ENCODE measurements at regions not wholly inside any gene's neighbourhood (a gene's known extent, or its start where the extent isn't known, plus 50 kb on each side); places are given as distances from the start of the nearest gene placed in this dataset.

- H3K4me1 ChIP-seq (ENCODE audit: control insufficient read depth, insufficient read depth, low read length), result no peaks in the 10 kb centered on the region
- H3K9ac ChIP-seq (ENCODE audit: low read length in 2 of 2), result no peak overlapping the region
- H3K4me3 ChIP-seq (ENCODE audit: low read length in 2 of 2), result no peak overlapping the region
- H3K9me3 ChIP-seq (ENCODE audit: control insufficient read depth in 2 of 2, low read length in 2 of 2), result no peaks in the 10 kb centered on the region
- H3K36me3 ChIP-seq (ENCODE audit: control insufficient read depth in 2 of 2, insufficient read depth in 2 of 2, low read length in 2 of 2), result no peaks in the 10 kb centered on the region
- no peak overlapping the region for H3K27ac ChIP-seq (ENCODE audit: low read length)
- H3K27me3 ChIP-seq (ENCODE audit: control insufficient read depth in 1 of 2, insufficient read depth in 2 of 2, low read length in 2 of 2), result no peaks in the 10 kb centered on the region
Observed at GRCh38 chr4:81773557-81773956, 301.9 kb upstream of the RASGEF1B start.

GRCh38 chr4:81771721-81772120, 300.0 kb upstream of the RASGEF1B start:
- Histone ChIP-seq H3K9me3 (ENCODE audit: control insufficient read depth in 2 of 2, low read length in 2 of 2) (no peaks in the 10 kb centered on the region), H3K4me1 (ENCODE audit: control insufficient read depth, insufficient read depth, low read length) (no peaks in the 10 kb centered on the region), H3K27me3 (ENCODE audit: control insufficient read depth in 1 of 2, insufficient read depth in 2 of 2, low read length in 2 of 2) (no peaks in the 10 kb centered on the region)

GRCh38 chr4:81769244-81769643, 297.5 kb upstream of the RASGEF1B start:
- H3K4me1 ChIP-seq (ENCODE audit: control insufficient read depth, insufficient read depth, low read length), result no peaks in the 10 kb centered on the region
- H3K36me3 ChIP-seq (ENCODE audit: control insufficient read depth in 2 of 2, insufficient read depth in 2 of 2, low read length in 2 of 2), result no peaks in the 10 kb centered on the region
- H3K9ac ChIP-seq (ENCODE audit: low read length in 2 of 2), result no peak overlapping the region
- H3K9me3 ChIP-seq (ENCODE audit: control insufficient read depth in 2 of 2, low read length in 2 of 2), result no peaks in the 10 kb centered on the region
- H3K27me3 ChIP-seq (ENCODE audit: control insufficient read depth in 1 of 2, insufficient read depth in 2 of 2, low read length in 2 of 2), result no peaks in the 10 kb centered on the region
- no peak overlapping the region for H3K4me3 ChIP-seq (ENCODE audit: low read length in 2 of 2)
- H3K27ac ChIP-seq (ENCODE audit: low read length), result no peak overlapping the region

More at GRCh38 chr4:81771721-81772120, 300.0 kb upstream of the RASGEF1B start:
- no peak overlapping the region for H3K4me3 ChIP-seq (ENCODE audit: low read length in 2 of 2)
- H3K36me3 ChIP-seq (ENCODE audit: control insufficient read depth in 2 of 2, insufficient read depth in 2 of 2, low read length in 2 of 2), result no peaks in the 10 kb centered on the region
- H3K27ac ChIP-seq (ENCODE audit: low read length), result no peak overlapping the region
- no peak overlapping the region for H3K9ac ChIP-seq (ENCODE audit: low read length in 2 of 2)

DNA sequence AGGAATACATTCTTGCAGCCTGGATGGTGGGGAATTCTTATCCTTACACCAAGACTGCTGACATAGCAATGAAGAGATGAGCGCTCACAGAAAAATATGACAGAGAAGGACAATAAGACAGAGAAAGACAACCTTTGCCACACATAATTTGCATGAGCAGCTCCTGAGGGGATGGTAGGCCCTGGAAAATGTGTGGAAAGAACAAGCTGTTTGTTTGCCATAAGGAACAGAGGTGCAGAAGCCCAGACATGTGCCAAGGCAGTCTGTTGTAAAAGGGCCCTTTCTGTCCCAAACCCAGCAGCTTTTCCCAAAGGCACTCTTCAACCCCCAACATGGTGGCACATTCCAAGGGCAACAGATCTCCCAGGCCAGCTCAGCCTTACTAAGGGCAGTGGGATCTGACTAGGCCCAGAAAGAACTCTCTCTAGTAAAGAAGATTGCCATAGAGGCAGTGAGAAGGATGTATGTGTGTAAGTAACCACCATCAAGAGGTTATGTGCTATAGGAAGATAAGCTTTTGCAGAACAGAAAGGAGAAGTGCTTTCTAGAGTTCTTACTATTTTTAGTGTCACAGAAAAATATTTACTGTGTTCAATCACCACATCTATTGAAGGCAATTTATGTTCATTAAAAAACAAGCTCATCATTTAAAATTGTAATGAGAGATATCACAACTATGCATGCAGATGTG, 287.0 kb upstream of the RASGEF1B start:
- Histone ChIP-seq H3K4me3 (ENCODE audit: low read length in 2 of 2) (no peak overlapping the region), H3K9ac (ENCODE audit: low read length in 2 of 2) (no peak overlapping the region), H3K27me3 (ENCODE audit: control insufficient read depth in 1 of 2, insufficient read depth in 2 of 2, low read length in 2 of 2) (no peaks in the 10 kb centered on the region), H3K9me3 (ENCODE audit: control insufficient read depth in 2 of 2, low read length in 2 of 2) (no peaks in the 10 kb centered on the region), H3K27ac (ENCODE audit: low read length) (no peak overlapping the region), H3K4me1 (ENCODE audit: control insufficient read depth, insufficient read depth, low read length) (no peaks in the 10 kb centered on the region), H3K36me3 (ENCODE audit: control insufficient read depth in 2 of 2, insufficient read depth in 2 of 2, low read length in 2 of 2) (no peaks in the 10 kb centered on the region)

GRCh38 chr4:81757691-81758090, 286.0 kb upstream of the RASGEF1B start:
- no peak overlapping the region for H3K9ac ChIP-seq (ENCODE audit: low read length in 2 of 2)
- H3K36me3 ChIP-seq (ENCODE audit: control insufficient read depth in 2 of 2, insufficient read depth in 2 of 2, low read length in 2 of 2), result no peaks in the 10 kb centered on the region

DNA sequence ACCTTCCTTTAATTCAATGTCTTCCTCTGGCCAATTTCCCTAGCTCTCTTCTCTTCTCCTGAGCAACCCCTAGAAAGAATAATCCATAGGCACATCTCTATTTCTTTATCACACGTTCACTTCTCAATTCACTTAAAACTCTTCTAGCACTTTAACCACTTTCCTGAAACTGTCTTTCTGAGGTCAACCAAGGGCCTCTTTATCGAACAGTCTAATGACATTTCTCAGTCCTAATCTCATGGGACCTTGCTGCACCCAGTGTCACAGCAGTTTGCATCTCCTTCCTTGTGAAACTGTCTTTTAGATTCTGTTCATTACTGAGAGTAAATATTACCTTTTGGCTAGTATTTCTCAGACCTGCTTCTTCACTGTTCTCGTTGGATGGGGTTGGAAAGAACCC, 285.3 kb upstream of the RASGEF1B start:
- Histone ChIP-seq H3K4me3 (ENCODE audit: low read length in 2 of 2) (no peak overlapping the region), H3K9me3 (ENCODE audit: control insufficient read depth in 2 of 2, low read length in 2 of 2) (no peaks in the 10 kb centered on the region), H3K27me3 (ENCODE audit: control insufficient read depth in 1 of 2, insufficient read depth in 2 of 2, low read length in 2 of 2) (no peaks in the 10 kb centered on the region), H3K27ac (ENCODE audit: low read length) (no peak overlapping the region), H3K36me3 (ENCODE audit: control insufficient read depth in 2 of 2, insufficient read depth in 2 of 2, low read length in 2 of 2) (no peaks in the 10 kb centered on the region), H3K4me1 (ENCODE audit: control insufficient read depth, insufficient read depth, low read length) (no peaks in the 10 kb centered on the region), H3K9ac (ENCODE audit: low read length in 2 of 2) (no peak overlapping the region)

More at GRCh38 chr4:81757691-81758090, 286.0 kb upstream of the RASGEF1B start:
- no peak overlapping the region for H3K4me3 ChIP-seq (ENCODE audit: low read length in 2 of 2)
- H3K9me3 ChIP-seq (ENCODE audit: control insufficient read depth in 2 of 2, low read length in 2 of 2), result no peaks in the 10 kb centered on the region
- H3K27me3 ChIP-seq (ENCODE audit: control insufficient read depth in 1 of 2, insufficient read depth in 2 of 2, low read length in 2 of 2), result no peaks in the 10 kb centered on the region
- no peaks in the 10 kb centered on the region for H3K4me1 ChIP-seq (ENCODE audit: control insufficient read depth, insufficient read depth, low read length)
- no peak overlapping the region for H3K27ac ChIP-seq (ENCODE audit: low read length)

DNA sequence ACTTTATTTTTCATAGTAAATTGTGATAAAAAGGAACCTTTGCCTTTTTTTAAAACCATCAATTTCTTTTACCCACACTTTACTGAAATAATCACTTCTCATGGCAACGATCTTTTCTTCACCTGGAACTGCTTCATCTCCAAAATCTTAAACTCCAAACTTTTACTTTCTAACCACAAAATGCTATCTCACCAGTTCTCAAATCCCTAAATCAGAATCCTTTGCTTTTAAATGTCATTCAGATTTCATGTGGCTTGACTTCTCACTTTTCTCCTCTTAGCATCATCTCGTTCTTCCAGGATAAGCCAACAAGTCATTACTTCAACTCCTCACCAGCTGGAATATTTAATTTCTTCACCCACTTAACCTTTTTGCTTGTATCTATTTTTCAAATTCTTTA, 284.3 kb upstream of the RASGEF1B start:
- H3K27me3 ChIP-seq (ENCODE audit: control insufficient read depth in 1 of 2, insufficient read depth in 2 of 2, low read length in 2 of 2), result no peaks in the 10 kb centered on the region
- no peaks in the 10 kb centered on the region for H3K36me3 ChIP-seq (ENCODE audit: control insufficient read depth in 2 of 2, insufficient read depth in 2 of 2, low read length in 2 of 2)
- H3K4me1 ChIP-seq (ENCODE audit: control insufficient read depth, insufficient read depth, low read length), result no peaks in the 10 kb centered on the region
- no peak overlapping the region for H3K4me3 ChIP-seq (ENCODE audit: low read length in 2 of 2)
- no peaks in the 10 kb centered on the region for H3K9me3 ChIP-seq (ENCODE audit: control insufficient read depth in 2 of 2, low read length in 2 of 2)
- H3K27ac ChIP-seq (ENCODE audit: low read length), result no peak overlapping the region
- no peak overlapping the region for H3K9ac ChIP-seq (ENCODE audit: low read length in 2 of 2)

- H3K4me3 ChIP-seq (ENCODE audit: low read length in 2 of 2), result no peak overlapping the region
- no peaks in the 10 kb centered on the region for H3K36me3 ChIP-seq (ENCODE audit: control insufficient read depth in 2 of 2, insufficient read depth in 2 of 2, low read length in 2 of 2)
- no peak overlapping the region for H3K9ac ChIP-seq (ENCODE audit: low read length in 2 of 2)
- no peaks in the 10 kb centered on the region for H3K9me3 ChIP-seq (ENCODE audit: control insufficient read depth in 2 of 2, low read length in 2 of 2)
- no peak overlapping the region for H3K27ac ChIP-seq (ENCODE audit: low read length)
- no peaks in the 10 kb centered on the region for H3K27me3 ChIP-seq (ENCODE audit: control insufficient read depth in 1 of 2, insufficient read depth in 2 of 2, low read length in 2 of 2)
- no peaks in the 10 kb centered on the region for H3K4me1 ChIP-seq (ENCODE audit: control insufficient read depth, insufficient read depth, low read length)
Observed at GRCh38 chr4:81754169-81754568, 282.5 kb upstream of the RASGEF1B start.

DNA sequence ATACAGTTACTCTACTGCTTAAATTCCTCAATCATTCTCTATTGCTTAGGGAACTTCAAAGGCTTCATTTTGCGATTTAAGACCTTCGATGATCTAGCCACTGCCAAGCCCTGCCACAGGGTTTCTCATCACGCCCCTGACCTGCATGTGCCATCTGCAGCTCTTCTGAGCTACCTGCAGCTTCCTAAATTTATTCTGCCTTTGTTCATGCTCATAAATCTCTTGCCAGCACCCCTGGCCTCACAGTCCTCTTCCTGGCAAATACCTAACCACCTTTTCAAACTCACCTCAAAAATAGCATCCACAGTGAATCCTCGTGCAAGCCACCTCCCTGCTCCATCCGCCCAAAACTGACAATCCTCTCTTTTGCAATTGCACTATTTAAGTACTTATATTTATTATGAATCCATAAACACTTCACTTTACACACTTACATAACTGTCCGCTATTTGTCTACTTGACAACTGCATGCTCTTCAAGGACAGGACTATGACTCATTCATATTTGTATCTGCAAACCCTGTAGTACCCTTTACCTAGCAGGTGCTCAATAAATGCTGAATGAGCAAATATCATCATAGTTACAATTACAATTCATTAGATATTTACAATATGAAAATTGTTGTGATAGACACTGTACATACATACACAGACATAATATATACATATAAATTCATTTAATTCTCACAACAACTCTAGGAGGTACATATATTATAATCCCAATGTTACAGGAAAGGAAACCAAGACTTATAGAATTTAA, 280.0 kb upstream of the RASGEF1B start:
- Histone ChIP-seq H3K27ac (ENCODE audit: low read length) (no peak overlapping the region), H3K9me3 (ENCODE audit: control insufficient read depth in 2 of 2, low read length in 2 of 2) (no peaks in the 10 kb centered on the region), H3K36me3 (ENCODE audit: control insufficient read depth in 2 of 2, insufficient read depth in 2 of 2, low read length in 2 of 2) (no peaks in the 10 kb centered on the region), H3K4me3 (ENCODE audit: low read length in 2 of 2) (no peak overlapping the region), H3K9ac (ENCODE audit: low read length in 2 of 2) (no peak overlapping the region), H3K27me3 (ENCODE audit: control insufficient read depth in 1 of 2, insufficient read depth in 2 of 2, low read length in 2 of 2) (no peaks in the 10 kb centered on the region), H3K4me1 (ENCODE audit: control insufficient read depth, insufficient read depth, low read length) (no peaks in the 10 kb centered on the region)

GRCh38 chr4:81747242-81747930, 275.7 kb upstream of the RASGEF1B start:
- H3K9me3 ChIP-seq (ENCODE audit: control insufficient read depth in 2 of 2, low read length in 2 of 2), result no peaks in the 10 kb centered on the region
- H3K36me3 ChIP-seq (ENCODE audit: control insufficient read depth in 2 of 2, insufficient read depth in 2 of 2, low read length in 2 of 2), result no peaks in the 10 kb centered on the region
- H3K9ac ChIP-seq (ENCODE audit: low read length in 2 of 2), result no peak overlapping the region
- H3K27ac ChIP-seq (ENCODE audit: low read length), result no peak overlapping the region
- no peak overlapping the region for H3K4me3 ChIP-seq (ENCODE audit: low read length in 2 of 2)
- H3K4me1 ChIP-seq (ENCODE audit: control insufficient read depth, insufficient read depth, low read length), result no peaks in the 10 kb centered on the region
- H3K27me3 ChIP-seq (ENCODE audit: control insufficient read depth in 1 of 2, insufficient read depth in 2 of 2, low read length in 2 of 2), result no peaks in the 10 kb centered on the region

All from stomach smooth muscle (tissue), 2 donors.